HG03457 (cell line): ENCODE measurements at regions not wholly inside any gene's neighbourhood (a gene's known extent, or its start where the extent isn't known, plus 50 kb on each side); places are given as distances from the start of the nearest gene placed in this dataset.
"Not testable (repeated sequence)": the region's sequence is repeated elsewhere in the genome, so short reads cannot be mapped to it uniquely, and the experiment has no call there.

ENCODE experiments used
- ATAC-seq: cut with Tn5 transposase; IDR thresholded peaks from one replicate; pipeline ENCODE4 v1.9.1; 2021; ENCODE audit warnings: moderate number of reproducible peaks; ENCODE audit not compliant: unreplicated experiment

GRCh38 chr5:96110300-96110699, 148.6 kb upstream of the ELL2 start:
- no peak for ATAC-seq

- ATAC-seq = not testable (repeated sequence)
Observed at GRCh38 chr5:96108629-96109028, 147.0 kb upstream of the ELL2 start.

GRCh38 chr5:96103829-96104228, 142.2 kb upstream of the ELL2 start:
- not testable (repeated sequence) for ATAC-seq

- ATAC-seq = no peak
Observed at GRCh38 chr5:96101358-96102089, 139.9 kb upstream of the ELL2 start.

DNA sequence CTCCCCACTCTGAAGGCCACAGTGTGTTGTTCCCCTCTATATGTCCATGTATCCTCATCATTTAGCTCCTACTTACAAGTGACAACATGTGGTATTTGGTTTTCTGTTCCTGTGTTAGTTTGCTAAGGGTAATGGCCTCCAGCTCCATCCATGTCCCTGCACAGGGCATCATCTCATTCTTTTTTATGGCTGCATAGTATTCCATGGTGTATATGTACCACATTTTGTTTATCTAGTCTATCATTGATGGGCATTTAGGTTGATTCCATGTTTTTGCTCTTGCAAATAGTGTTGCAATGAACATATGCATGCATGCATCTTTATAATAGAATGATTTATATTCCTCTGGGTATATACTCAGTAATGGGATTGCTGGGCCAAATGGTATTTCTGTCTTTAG, 135.8 kb upstream of the ELL2 start:
- not testable (repeated sequence) for ATAC-seq

GRCh38 chr5:96096724-96097123, 135.1 kb upstream of the ELL2 start:
- ATAC-seq = no peak

GRCh38 chr5:96094904-96095303, 133.3 kb upstream of the ELL2 start:
- no peak for ATAC-seq

DNA sequence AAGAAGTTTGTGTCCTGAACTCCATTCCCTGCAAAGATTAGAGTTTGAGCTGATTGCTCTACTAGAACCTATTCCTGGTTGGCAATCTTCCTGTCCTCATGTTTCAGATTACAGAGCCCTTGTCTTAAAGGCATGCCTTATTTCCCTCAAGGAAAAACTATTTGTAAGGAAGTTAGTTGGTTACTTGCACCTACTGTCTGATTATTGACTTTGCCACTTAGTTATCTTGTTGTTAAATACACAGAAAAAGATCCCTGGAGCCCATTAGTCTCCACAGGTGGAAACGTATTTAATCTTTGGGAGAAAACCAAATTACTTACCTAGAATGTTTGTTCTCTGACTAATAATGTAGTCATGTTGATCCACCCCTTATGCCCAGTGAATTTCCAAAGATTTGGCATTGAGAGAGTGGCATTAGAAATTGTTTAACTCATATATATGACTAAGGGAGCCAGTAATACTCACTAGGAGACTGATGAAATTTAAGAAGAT, 132.3 kb upstream of the ELL2 start:
- no peak for ATAC-seq

DNA sequence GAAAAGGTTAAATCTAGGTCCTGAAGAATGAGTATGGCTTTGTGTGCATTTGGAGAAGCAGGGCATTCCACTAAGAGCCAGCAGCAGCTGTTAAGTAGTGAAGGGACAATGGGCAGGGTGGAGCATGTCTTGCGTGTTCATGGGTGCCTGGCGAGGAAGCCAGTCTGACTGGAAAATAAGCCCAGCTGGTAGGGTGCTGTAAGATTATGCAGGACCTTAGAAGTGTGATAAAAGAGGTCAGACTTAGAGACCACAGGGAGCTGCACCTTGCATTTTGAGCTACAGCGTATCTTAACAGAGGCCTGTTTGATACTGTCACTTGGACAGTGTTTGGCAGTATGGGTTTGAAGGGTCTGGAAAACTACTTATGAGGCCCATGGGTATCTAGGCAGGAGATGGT, 131.7 kb upstream of the ELL2 start:
- ATAC-seq = no peak

- ATAC-seq = no peak
Observed at GRCh38 chr5:96091874-96092273, 130.2 kb upstream of the ELL2 start.

DNA sequence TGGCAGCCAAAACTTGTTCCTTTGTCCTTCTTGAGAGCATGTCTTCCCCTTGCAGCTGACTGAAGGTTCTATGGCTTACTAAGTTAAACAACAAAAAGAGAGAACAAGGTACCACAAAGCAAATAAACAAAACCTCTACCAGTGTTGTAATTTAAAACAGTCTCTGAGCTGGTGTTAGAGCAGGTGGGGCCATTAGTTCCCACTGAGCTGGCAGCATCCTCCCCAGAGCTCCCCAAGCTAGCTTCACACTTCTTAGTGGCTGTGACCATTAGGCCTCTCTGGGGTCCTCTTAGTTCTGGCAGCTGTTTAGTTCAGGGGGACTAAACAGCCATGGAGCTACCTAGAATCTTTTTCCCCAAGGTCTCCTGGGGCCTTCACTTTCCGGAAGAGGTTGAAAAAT, 128.6 kb upstream of the ELL2 start:
- ATAC-seq = no peak

GRCh38 chr5:96088706-96089498, 127.3 kb upstream of the ELL2 start:
- no peak for ATAC-seq

DNA sequence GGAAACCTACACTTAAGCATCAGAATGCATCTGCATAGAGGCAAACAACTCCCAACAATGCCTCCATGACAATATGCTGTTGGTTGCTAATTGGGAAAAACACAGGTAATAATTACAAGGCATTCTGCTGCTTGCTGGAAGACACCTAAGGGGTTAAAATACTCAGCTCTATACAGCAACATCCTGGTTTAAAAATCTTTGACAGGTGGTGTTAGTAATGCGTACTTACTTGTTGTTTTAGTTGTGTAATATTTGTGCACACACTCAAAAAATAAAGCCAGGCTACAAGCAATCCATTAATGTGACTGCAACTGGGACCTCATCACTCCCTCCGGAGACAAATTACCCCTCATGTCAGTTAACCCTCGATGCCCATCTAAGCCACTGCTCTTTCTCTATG, 126.3 kb upstream of the ELL2 start:
- ATAC-seq = no peak

GRCh38 chr5:96084874-96085506, 123.3 kb upstream of the ELL2 start:
- no peak for ATAC-seq

- no peak for ATAC-seq
Observed at GRCh38 chr5:96083361-96083881, 121.8 kb upstream of the ELL2 start.

GRCh38 chr5:96081276-96081858, 119.7 kb upstream of the ELL2 start:
- no peak for ATAC-seq

GRCh38 chr5:96080557-96080956, 118.9 kb upstream of the ELL2 start:
- ATAC-seq = no peak

- ATAC-seq = no peak
Observed at GRCh38 chr5:96079962-96080361, 118.3 kb upstream of the ELL2 start.

GRCh38 chr5:96079075-96079474, 117.4 kb upstream of the ELL2 start:
- no peak for ATAC-seq

- no peak for ATAC-seq
Observed at GRCh38 chr5:96076451-96076850, 114.8 kb upstream of the ELL2 start.
